ENCODE measurements at regions not wholly inside any gene's neighbourhood (a gene's known extent, or its start where the extent isn't known, plus 50 kb on each side); places are given as distances from the start of the nearest gene placed in this dataset.

DNA sequence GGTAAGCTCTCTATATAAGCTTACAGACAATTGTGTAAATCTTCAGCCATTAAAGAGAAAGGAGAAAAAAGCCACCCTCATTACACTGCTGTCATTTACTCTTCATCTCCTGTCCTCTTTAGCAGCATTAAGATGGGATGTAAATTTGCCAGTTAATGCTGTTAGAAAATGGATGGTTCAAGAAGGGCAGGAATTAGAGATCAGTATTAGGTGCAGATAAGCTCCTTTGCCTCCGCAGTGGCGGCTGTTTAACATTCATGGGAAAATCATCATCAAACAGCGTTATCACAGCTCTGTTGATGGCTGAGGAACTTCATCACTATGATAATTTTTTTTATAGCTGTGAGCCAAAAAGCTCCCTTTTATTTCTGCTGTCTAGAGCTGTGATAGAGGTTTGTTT lies 61.8 kb upstream of the FAM204A start:
- TF ChIP-seq, protein P1, sequence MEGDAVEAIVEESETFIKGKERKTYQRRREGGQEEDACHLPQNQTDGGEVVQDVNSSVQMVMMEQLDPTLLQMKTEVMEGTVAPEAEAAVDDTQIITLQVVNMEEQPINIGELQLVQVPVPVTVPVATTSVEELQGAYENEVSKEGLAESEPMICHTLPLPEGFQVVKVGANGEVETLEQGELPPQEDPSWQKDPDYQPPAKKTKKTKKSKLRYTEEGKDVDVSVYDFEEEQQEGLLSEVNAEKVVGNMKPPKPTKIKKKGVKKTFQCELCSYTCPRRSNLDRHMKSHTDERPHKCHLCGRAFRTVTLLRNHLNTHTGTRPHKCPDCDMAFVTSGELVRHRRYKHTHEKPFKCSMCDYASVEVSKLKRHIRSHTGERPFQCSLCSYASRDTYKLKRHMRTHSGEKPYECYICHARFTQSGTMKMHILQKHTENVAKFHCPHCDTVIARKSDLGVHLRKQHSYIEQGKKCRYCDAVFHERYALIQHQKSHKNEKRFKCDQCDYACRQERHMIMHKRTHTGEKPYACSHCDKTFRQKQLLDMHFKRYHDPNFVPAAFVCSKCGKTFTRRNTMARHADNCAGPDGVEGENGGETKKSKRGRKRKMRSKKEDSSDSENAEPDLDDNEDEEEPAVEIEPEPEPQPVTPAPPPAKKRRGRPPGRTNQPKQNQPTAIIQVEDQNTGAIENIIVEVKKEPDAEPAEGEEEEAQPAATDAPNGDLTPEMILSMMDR (conservative IDR thresholded peaks at IDR 0.05; ENCODE audit: low read depth, low read length), result no peak
- no peak for TF ChIP-seq EZH2 (IDR thresholded peaks at IDR 0.05; ENCODE audit: low read length, unreplicated experiment)

All from PC-3 (cell line).